Hepatocyte (in vitro differentiated cells): ENCODE measurements at regions not wholly inside any gene's neighbourhood (a gene's known extent, or its start where the extent isn't known, plus 50 kb on each side); places are given as distances from the start of the nearest gene placed in this dataset.

ENCODE experiments used
- EZH2phosphoT487 ChIP-seq: fragments of 200-600 bp; sonication (generic); IDR thresholded peaks from one replicate; pipeline ENCODE4 v1.6.1; 2018; ENCODE audit warnings: antibody characterized with exemption, mild to moderate bottlenecking, low read depth, moderate library complexity; ENCODE audit not compliant: unreplicated experiment, severe bottlenecking
- TF ChIP-seq, protein P1 (sequence below): fragments of 200-600 bp; sonication (generic); IDR thresholded peaks from 2 replicates; pipeline ENCODE4 v1.5.1; 2016; ENCODE audit warnings: antibody characterized with exemption, mild to moderate bottlenecking; ENCODE audit not compliant: poor library complexity

DNA sequence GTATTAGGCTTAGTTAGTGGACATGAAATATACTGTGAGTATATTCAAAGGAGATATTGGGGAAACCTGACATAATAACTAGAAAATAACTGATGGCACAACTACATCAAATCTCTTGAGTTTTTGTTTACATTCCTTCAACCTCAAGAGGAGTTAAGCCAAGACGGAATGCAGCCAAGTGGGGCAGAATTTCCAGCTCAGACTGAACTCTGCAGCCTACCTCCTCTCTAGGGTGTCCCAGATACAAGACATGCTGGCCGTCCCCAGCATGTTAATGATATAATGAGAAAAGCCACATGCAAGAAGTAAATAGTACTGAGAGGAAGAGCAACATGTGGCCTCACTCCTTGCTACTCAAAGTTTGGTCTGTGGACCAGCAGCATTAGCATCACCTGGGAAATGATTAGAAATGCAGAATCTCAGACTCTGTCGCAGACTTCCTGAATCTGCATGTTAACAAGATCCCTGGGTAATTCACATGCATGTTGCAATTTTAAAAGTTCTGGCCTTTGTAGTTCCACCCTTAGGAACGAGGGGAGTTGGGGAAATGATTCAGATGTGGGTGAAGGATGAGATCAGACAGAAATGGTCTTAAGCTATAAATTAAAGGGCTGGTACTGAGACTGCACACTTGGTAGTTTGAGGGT, 118.4 kb upstream of the CACUL1 start:
- TF ChIP-seq, protein P1, sequence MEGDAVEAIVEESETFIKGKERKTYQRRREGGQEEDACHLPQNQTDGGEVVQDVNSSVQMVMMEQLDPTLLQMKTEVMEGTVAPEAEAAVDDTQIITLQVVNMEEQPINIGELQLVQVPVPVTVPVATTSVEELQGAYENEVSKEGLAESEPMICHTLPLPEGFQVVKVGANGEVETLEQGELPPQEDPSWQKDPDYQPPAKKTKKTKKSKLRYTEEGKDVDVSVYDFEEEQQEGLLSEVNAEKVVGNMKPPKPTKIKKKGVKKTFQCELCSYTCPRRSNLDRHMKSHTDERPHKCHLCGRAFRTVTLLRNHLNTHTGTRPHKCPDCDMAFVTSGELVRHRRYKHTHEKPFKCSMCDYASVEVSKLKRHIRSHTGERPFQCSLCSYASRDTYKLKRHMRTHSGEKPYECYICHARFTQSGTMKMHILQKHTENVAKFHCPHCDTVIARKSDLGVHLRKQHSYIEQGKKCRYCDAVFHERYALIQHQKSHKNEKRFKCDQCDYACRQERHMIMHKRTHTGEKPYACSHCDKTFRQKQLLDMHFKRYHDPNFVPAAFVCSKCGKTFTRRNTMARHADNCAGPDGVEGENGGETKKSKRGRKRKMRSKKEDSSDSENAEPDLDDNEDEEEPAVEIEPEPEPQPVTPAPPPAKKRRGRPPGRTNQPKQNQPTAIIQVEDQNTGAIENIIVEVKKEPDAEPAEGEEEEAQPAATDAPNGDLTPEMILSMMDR, result no peak
- no peak for TF ChIP-seq EZH2phosphoT487
